Trophoblast cell (in vitro differentiated cells and primary cell): ENCODE measurements at regions not wholly inside any gene's neighbourhood (a gene's known extent, or its start where the extent isn't known, plus 50 kb on each side); places are given as distances from the start of the nearest gene placed in this dataset.

ENCODE experiments used
- DNase-seq, 2 donors: peaks; one replicate each; pipeline ENCODE4 v3.0.0-alpha.2; 2016
- H2AFZ ChIP-seq: 2 replicates; pipeline ENCODE4 v1.6.1; 2013; ENCODE audit warnings: low read length, moderate library complexity, mild to moderate bottlenecking; ENCODE audit not compliant: insufficient read depth, poor library complexity
- H2AK5ac ChIP-seq: 2 replicates; pipeline ENCODE4 v1.6.1; 2013; ENCODE audit warnings: mild to moderate bottlenecking, low read length
- H2BK120ac ChIP-seq: 2 replicates; pipeline ENCODE4 v1.6.1; 2013; ENCODE audit warnings: low read length, mild to moderate bottlenecking, moderate library complexity; ENCODE audit not compliant: insufficient read depth, poor library complexity
- H2BK12ac ChIP-seq: 2 replicates; pipeline ENCODE4 v1.6.1; 2013; ENCODE audit warnings: mild to moderate bottlenecking, low read length, moderate library complexity
- H2BK5ac ChIP-seq: 2 replicates; pipeline ENCODE4 v1.6.1; 2013; ENCODE audit warnings: low read length, low read depth, moderate library complexity, mild to moderate bottlenecking; ENCODE audit not compliant: poor library complexity
- H3K14ac ChIP-seq: 2 replicates; pipeline ENCODE4 v1.6.1; 2013; ENCODE audit warnings: mild to moderate bottlenecking, low read length
- H3K18ac ChIP-seq: 2 replicates; pipeline ENCODE4 v1.6.1; 2013; ENCODE audit warnings: mild to moderate bottlenecking, low read length
- H3K23ac ChIP-seq: 2 replicates; pipeline ENCODE4 v1.6.1; 2013; ENCODE audit warnings: low read length
- H3K27ac ChIP-seq: 2 replicates; pipeline ENCODE4 v1.5.1; 2013; ENCODE audit warnings: low read depth, mild to moderate bottlenecking, inconsistent platforms, low read length, moderate library complexity
- H3K27me3 ChIP-seq: 2 replicates; pipeline ENCODE4 v1.6.1; 2013; ENCODE audit warnings: inconsistent platforms, mild to moderate bottlenecking, low read length, moderate library complexity; ENCODE audit not compliant: insufficient read depth
- H3K36me3 ChIP-seq, 2 experiments: 1 replicate in 1 of 2; 2 replicates in 1 of 2; pipeline ENCODE4 v1.6.1; 2013; ENCODE audit warnings: low read length in 2 of 2, mild to moderate bottlenecking in 2 of 2, moderate library complexity in 1 of 2; ENCODE audit not compliant: insufficient read depth in 2 of 2, control insufficient read depth in 1 of 2
- H3K4ac ChIP-seq: 2 replicates; pipeline ENCODE4 v1.6.1; 2013; ENCODE audit warnings: low read depth, mild to moderate bottlenecking, low read length, moderate library complexity
- H3K4me1 ChIP-seq, 2 experiments: 1 replicate in 1 of 2; 2 replicates in 1 of 2; pipeline ENCODE4 v1.6.1; 2013; ENCODE audit warnings: low read length in 2 of 2, mild to moderate bottlenecking in 2 of 2, moderate library complexity in 1 of 2; ENCODE audit not compliant: insufficient read depth in 2 of 2, control insufficient read depth in 1 of 2
- H3K4me2 ChIP-seq: 2 replicates; pipeline ENCODE4 v1.6.1; 2013; ENCODE audit warnings: inconsistent platforms, mild to moderate bottlenecking, low read length, moderate library complexity
- H3K4me3 ChIP-seq: 2 replicates; pipeline ENCODE4 v1.5.1; 2013; ENCODE audit warnings: mild to moderate bottlenecking, low read depth, low read length, inconsistent platforms
- H3K79me1 ChIP-seq: one replicate; pipeline ENCODE4 v1.6.1; 2013; ENCODE audit warnings: low read length
- H3K79me2 ChIP-seq: 2 replicates; pipeline ENCODE4 v1.6.1; 2013; ENCODE audit warnings: low read length, mild to moderate bottlenecking; ENCODE audit not compliant: control insufficient read depth, insufficient read depth, poor library complexity
- H3K9ac ChIP-seq: 2 replicates; pipeline ENCODE4 v1.6.1; 2013; ENCODE audit warnings: mild to moderate bottlenecking, low read length
- H3K9me3 ChIP-seq: 2 replicates; pipeline ENCODE4 v1.6.1; 2013; ENCODE audit warnings: low read depth, mild to moderate bottlenecking, control low read depth, inconsistent platforms, low read length; ENCODE audit not compliant: insufficient read depth
- H4K12ac ChIP-seq: 2 replicates; pipeline ENCODE4 v1.6.1; 2013; ENCODE audit warnings: low read depth, mild to moderate bottlenecking, low read length, moderate library complexity
- H4K8ac ChIP-seq: 2 replicates; pipeline ENCODE4 v1.6.1; 2013; ENCODE audit warnings: low read depth, mild to moderate bottlenecking, low read length, moderate library complexity
- H4K91ac ChIP-seq: one replicate; pipeline ENCODE4 v1.6.1; 2013; ENCODE audit warnings: low read depth, mild to moderate bottlenecking, low read length, moderate library complexity
- WGBS: extraction: QIAGEN DNeasy Blood & Tissue Kit; methylation state at CpG from one replicate; pipeline ENCODE4 v1.1.7; 2013; ENCODE audit warnings: missing lambda C conversion rate; ENCODE audit not compliant: insufficient read length, insufficient coverage; ENCODE audit errors: extremely low coverage; 5-methylcytosine and 5-hydroxymethylcytosine counted together

DNA sequence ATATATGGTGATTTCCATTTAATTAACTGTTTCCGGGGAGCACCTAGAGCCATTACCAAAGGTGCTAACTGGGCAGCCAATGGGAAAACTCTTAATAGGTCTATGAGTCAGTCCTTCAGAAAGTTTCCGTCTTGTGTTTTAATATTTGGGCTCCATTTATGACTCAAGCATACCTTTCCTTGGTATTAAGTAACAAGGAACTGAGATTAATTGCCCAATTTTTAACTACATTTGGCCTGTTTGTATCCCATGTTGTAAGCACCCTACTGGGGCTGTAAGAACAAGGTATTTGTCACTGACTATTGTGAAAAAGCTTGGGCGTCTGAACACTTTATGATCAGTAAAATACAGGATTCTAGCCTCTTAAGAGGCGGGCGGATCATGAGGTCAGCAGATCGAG lies 62.8 kb upstream of the FOXN3 start:
- Histone ChIP-seq H2BK120ac (no peak overlapping the region), H4K8ac (no peak overlapping the region), H3K36me3 (no peaks in the 10 kb centered on the region), H2BK5ac (no peak overlapping the region), H3K9me3 (no peaks in the 10 kb centered on the region), H2AFZ (no peak overlapping the region), H3K4me3 (no peak overlapping the region), H3K4me1 (no peaks in the 10 kb centered on the region), H3K14ac (no peak overlapping the region), H2AK5ac (no peak overlapping the region), H3K23ac (no peak overlapping the region), H3K79me2 (no peaks in the 10 kb centered on the region), H3K4ac (no peak overlapping the region), H3K18ac (no peak overlapping the region), H4K12ac (no peak overlapping the region), H4K91ac (no peak overlapping the region), H3K9ac (no peak overlapping the region), H3K79me1 (no peaks in the 10 kb centered on the region), H3K4me2 (no peak overlapping the region), H2BK12ac (no peak overlapping the region), H3K27me3 (no peaks in the 10 kb centered on the region), H3K27ac (no peak overlapping the region)
- DNase-seq = peak in 1 of 2 donors; percentile 38
- WGBS = no CpG with 5 or more reads among the region's 6 CpGs

DNA sequence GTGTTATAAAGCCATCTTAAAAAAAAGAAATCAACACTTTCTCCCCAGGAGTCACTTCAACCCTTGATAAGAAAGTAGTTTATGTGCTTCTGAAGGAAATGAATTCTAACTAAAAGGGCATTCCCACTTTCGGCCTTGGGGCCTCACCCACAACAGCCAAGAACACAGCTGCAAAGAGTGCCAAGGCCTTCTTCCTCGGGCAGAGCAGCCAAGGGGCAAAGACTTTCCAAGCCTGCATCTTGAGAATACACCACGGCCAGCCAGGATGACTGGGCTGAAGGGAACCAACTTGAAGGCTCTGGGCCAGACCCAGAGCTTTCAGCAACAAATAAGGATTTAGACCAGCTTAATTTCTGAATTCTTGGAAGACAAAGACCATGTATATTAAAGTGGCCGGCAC lies 60.4 kb upstream of the FOXN3 start:
- Histone ChIP-seq H3K9ac (no peak overlapping the region), H2BK5ac (no peak overlapping the region), H2AFZ (no peak overlapping the region), H3K27ac (no peak overlapping the region), H3K18ac (no peak overlapping the region), H3K4me1 (no peaks in the 10 kb centered on the region), H2BK120ac (no peak overlapping the region), H3K14ac (no peak overlapping the region), H2BK12ac (no peak overlapping the region), H3K9me3 (no peaks in the 10 kb centered on the region), H4K8ac (no peak overlapping the region), H3K4ac (no peak overlapping the region), H3K4me3 (no peak overlapping the region), H3K79me1 (no peaks in the 10 kb centered on the region), H3K27me3 (no peaks in the 10 kb centered on the region), H3K23ac (no peak overlapping the region), H2AK5ac (no peak overlapping the region), H4K12ac (no peak overlapping the region), H3K4me2 (no peak overlapping the region), H4K91ac (no peak overlapping the region), H3K79me2 (no peaks in the 10 kb centered on the region), H3K36me3 (no peaks in the 10 kb centered on the region)
- no CpG with 5 or more reads among the region's 4 CpGs for WGBS
- no peak for DNase-seq

DNA sequence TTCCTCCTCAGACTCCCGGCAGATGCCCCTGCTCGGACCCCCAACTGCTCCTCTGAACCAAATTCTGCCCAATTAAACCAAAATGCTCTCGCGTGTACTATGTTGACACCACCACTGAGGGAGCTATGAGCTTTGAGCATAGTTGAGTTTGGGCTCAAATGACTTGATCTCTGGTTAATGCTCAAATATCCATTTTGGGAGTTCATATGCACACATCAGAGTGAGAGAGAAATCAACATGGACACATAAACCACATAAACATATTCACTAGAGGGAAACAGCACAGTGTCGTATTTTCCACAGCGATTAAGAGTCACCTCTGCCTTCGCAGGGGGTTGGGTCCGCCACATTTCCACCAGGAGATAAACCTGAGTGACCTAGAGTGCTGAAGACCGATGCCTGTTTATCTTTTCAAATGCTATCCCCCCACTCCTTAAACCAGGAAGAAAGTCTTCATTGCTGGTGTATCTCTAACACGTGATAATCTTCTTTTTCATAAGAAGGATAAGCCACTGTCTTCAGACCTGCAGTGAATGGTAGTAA lies 59.4 kb upstream of the FOXN3 start:
- Histone ChIP-seq H4K12ac (no peak overlapping the region), H3K27ac (no peak overlapping the region), H3K14ac (no peak overlapping the region)

DNA sequence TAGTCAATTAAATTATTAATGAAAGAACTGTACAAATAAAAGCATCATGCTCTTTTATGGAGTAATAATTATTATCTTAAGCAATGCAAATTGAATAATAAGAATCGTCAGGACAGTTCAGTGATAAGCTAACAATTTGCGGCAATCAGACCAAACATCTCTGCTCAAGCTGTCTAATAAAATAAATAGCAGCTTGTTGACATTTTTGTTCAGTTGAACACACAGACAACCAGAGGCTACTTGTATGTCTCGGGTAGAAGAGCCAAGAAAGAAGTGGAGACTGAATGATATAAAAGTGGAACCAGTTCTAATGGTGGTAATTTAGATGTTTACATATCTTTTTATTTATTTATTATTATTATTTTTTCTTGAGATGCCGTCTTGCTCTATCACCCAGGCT lies 57.4 kb upstream of the FOXN3 start:
- Histone ChIP-seq H3K79me1 (no peaks in the 10 kb centered on the region), H3K4me3 (no peak overlapping the region), H2AFZ (no peak overlapping the region), H3K9ac (no peak overlapping the region), H3K23ac (no peak overlapping the region), H2BK12ac (no peak overlapping the region), H3K9me3 (no peaks in the 10 kb centered on the region), H4K12ac (no peak overlapping the region), H3K27me3 (no peaks in the 10 kb centered on the region), H3K4me2 (no peak overlapping the region), H3K36me3 (no peaks in the 10 kb centered on the region), H4K8ac (no peak overlapping the region), H2AK5ac (no peak overlapping the region), H3K18ac (no peak overlapping the region), H3K14ac (no peak overlapping the region), H2BK5ac (no peak overlapping the region), H3K27ac (no peak overlapping the region), H3K4ac (no peak overlapping the region), H3K79me2 (no peaks in the 10 kb centered on the region), H2BK120ac (no peak overlapping the region), H3K4me1 (peaks cover 0 to 2% of the 10 kb centered on the region in 2 experiments), H4K91ac (no peak overlapping the region)
- WGBS = no CpG with 5 or more reads among the region's 4 CpGs
- DNase-seq = no peak

More for the DNA sequence above, 59.4 kb upstream of the FOXN3 start:
- no peak overlapping the region for H4K8ac ChIP-seq
- H2AK5ac ChIP-seq = no peak overlapping the region
- H3K27me3 ChIP-seq = no peaks in the 10 kb centered on the region
- H2BK5ac ChIP-seq = no peak overlapping the region
- no peak overlapping the region for H4K91ac ChIP-seq
- H3K18ac ChIP-seq = no peak overlapping the region
- no peaks in the 10 kb centered on the region for H3K79me1 ChIP-seq
- H3K36me3 ChIP-seq = no peaks in the 10 kb centered on the region
- H2BK120ac ChIP-seq = no peak overlapping the region
- no peaks in the 10 kb centered on the region for H3K79me2 ChIP-seq
- H3K4ac ChIP-seq = no peak overlapping the region
- no peak overlapping the region for H3K9ac ChIP-seq
- no peak for DNase-seq
- H2AFZ ChIP-seq = no peak overlapping the region
- no CpG with 5 or more reads among the region's 10 CpGs for WGBS
- no peak overlapping the region for H3K23ac ChIP-seq
- no peak overlapping the region for H3K4me3 ChIP-seq
- no peaks in the 10 kb centered on the region for H3K4me1 ChIP-seq
- no peaks in the 10 kb centered on the region for H3K9me3 ChIP-seq
- no peak overlapping the region for H2BK12ac ChIP-seq
- H3K4me2 ChIP-seq = no peak overlapping the region
